ENCODE measurements at regions not wholly inside any gene's neighbourhood (a gene's known extent, or its start where the extent isn't known, plus 50 kb on each side); places are given as distances from the start of the nearest gene placed in this dataset.
"Not testable (repeated sequence)": the region's sequence is repeated elsewhere in the genome, so short reads cannot be mapped to it uniquely, and the experiment has no call there.

GRCh38 chr1:164443166-164443565, 115.8 kb upstream of the PBX1 start:
- no peak for DNase-seq
- Histone ChIP-seq H3K27ac (no peak overlapping the region), H3K9me3 (no peaks in the 10 kb centered on the region), H3K4me3 (no peak overlapping the region), H3K36me3 (no peaks in the 10 kb centered on the region), H3K27me3 (no peaks in the 10 kb centered on the region), H3K4me1 (peaks cover 0 to 6% (median 2%) of the 10 kb centered on the region in 4 donors)
- 87 to 95% methylated on average over 1 of the region's 1 CpG for WGBS, 2 donors
- TF ChIP-seq EP300 (IDR thresholded peaks at IDR 0.05): no peak
- TF ChIP-seq POLR2A (IDR thresholded peaks at IDR 0.05): no peak
- TF ChIP-seq POLR2AphosphoS5 (IDR thresholded peaks at IDR 0.05): no peak
- TF ChIP-seq CTCF (IDR thresholded peaks at IDR 0.05): no peak
- no peak for ATAC-seq (ENCODE audit: low FRiP score in 2 of 2)

GRCh38 chr1:164443836-164444235, 115.1 kb upstream of the PBX1 start:
- DNase-seq (no peak), ATAC-seq (ENCODE audit: low FRiP score in 2 of 2) (no peak)
- Histone ChIP-seq H3K27ac (no peak overlapping the region), H3K36me3 (no peaks in the 10 kb centered on the region), H3K4me3 (no peak overlapping the region), H3K4me1 (peaks cover 0 to 6% (median 2%) of the 10 kb centered on the region in 4 donors), H3K27me3 (no peaks in the 10 kb centered on the region), H3K9me3 (no peaks in the 10 kb centered on the region)
- no peak for TF ChIP-seq EP300 (IDR thresholded peaks at IDR 0.05)
- 61 to 84% methylated on average over 1 of the region's 1 CpG for WGBS, 2 donors

- TF ChIP-seq POLR2A (IDR thresholded peaks at IDR 0.05): no peak
- no peak for TF ChIP-seq POLR2AphosphoS5 (IDR thresholded peaks at IDR 0.05)
- no peak for TF ChIP-seq CTCF (IDR thresholded peaks at IDR 0.05)
- TF ChIP-seq EP300 (IDR thresholded peaks at IDR 0.05): no peak
- Histone ChIP-seq H3K27me3 (no peaks in the 10 kb centered on the region), H3K4me1 (no peaks in the 10 kb centered on the region), H3K36me3 (no peaks in the 10 kb centered on the region), H3K9me3 (no peaks in the 10 kb centered on the region), H3K4me3 (no peak overlapping the region), H3K27ac (no peak overlapping the region)
- DNase-seq (no peak), ATAC-seq (ENCODE audit: low FRiP score in 2 of 2) (no peak)
- WGBS, 2 donors: 86 to 88% methylated on average over 6 of the region's 6 CpGs
These were observed 113.0 kb upstream of the PBX1 start for GRCh38 chr1:164446020-164446419.

GRCh38 chr1:164452549-164452948, 106.4 kb upstream of the PBX1 start:
- no peak for DNase-seq
- WGBS, 2 donors: 82 to 94% methylated on average over 1 of the region's 1 CpG
- Histone ChIP-seq H3K27ac (no peak overlapping the region), H3K9me3 (no peaks in the 10 kb centered on the region), H3K36me3 (no peaks in the 10 kb centered on the region), H3K4me3 (no peak overlapping the region), H3K4me1 (no peaks in the 10 kb centered on the region), H3K27me3 (no peaks in the 10 kb centered on the region)
- ATAC-seq (ENCODE audit: low FRiP score in 2 of 2): no peak
- no peak for TF ChIP-seq EP300 (IDR thresholded peaks at IDR 0.05)
- TF ChIP-seq CTCF (IDR thresholded peaks at IDR 0.05): no peak
- TF ChIP-seq POLR2A (IDR thresholded peaks at IDR 0.05): no peak
- no peak for TF ChIP-seq POLR2AphosphoS5 (IDR thresholded peaks at IDR 0.05)

GRCh38 chr1:164456272-164456671, 102.7 kb upstream of the PBX1 start:
- WGBS, 2 donors: 95 to 97% methylated on average over 1 of the region's 1 CpG
- TF ChIP-seq POLR2AphosphoS5 (IDR thresholded peaks at IDR 0.05) (no peak), CTCF (IDR thresholded peaks at IDR 0.05) (no peak), POLR2A (IDR thresholded peaks at IDR 0.05) (no peak), EP300 (IDR thresholded peaks at IDR 0.05) (no peak)
- no peak overlapping the region for H3K4me3 ChIP-seq
- no peak for ATAC-seq (ENCODE audit: low FRiP score in 2 of 2)
- no peaks in the 10 kb centered on the region for H3K4me1 ChIP-seq
- no peaks in the 10 kb centered on the region for H3K36me3 ChIP-seq
- H3K9me3 ChIP-seq: no peaks in the 10 kb centered on the region
- H3K27me3 ChIP-seq: no peaks in the 10 kb centered on the region
- DNase-seq: no peak
- no peak overlapping the region for H3K27ac ChIP-seq

GRCh38 chr1:164459176-164459575, 99.8 kb upstream of the PBX1 start:
- WGBS, 2 donors: 89 to 93% methylated on average over 25 of the region's 25 CpGs
- peak in 1 of 2 donors; percentile 38 for DNase-seq
- H3K9me3 ChIP-seq; H3K27ac ChIP-seq; ATAC-seq (ENCODE audit: low FRiP score in 2 of 2); H3K4me3 ChIP-seq; H3K36me3 ChIP-seq; H3K4me1 ChIP-seq; H3K27me3 ChIP-seq: not testable (repeated sequence)

Measured in upper lobe of left lung (tissue), 6 donors.